ENCODE measurements at regions not wholly inside any gene's neighbourhood (a gene's known extent, or its start where the extent isn't known, plus 50 kb on each side); places are given as distances from the start of the nearest gene placed in this dataset.
A peak's percentile ranks its signal among the peaks of the same experiment; 100 is the strongest.

DNA sequence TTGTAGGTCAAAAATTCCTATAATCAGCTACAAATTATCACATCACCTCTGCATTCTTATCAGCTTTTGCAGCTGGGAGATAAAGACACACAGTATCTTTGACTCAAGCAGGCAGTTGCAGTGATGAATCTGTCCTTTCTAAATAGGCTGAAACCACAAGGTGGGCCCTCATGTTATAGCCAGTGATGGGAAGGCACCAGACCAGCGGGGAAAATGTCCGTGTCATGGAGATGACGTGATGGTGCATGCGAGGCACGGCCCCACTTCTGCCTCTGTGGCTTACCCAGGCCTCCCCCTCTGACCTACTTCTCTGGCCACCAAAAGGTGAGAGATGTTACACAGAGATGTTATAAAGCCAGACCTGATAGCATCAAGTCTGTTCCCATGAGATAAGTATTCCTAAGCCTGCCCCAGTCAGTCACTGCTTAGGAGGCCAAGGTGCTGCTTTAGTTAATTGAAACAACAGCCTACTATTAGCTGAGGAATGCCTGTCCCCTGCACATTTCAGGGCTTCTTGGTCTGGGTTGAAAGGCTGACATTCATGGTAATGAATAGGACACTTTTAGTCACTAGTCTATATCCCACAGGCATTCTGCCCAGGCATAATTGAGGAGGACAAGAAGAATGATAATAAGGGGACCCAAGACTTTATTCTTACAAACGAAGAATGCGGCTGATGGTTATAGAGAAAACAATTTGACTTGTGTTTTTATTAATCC lies 327.9 kb downstream of the LPIN1 start:
- Histone ChIP-seq H3K79me2 (ENCODE audit: control insufficient read depth, insufficient read depth, low read length) (no peaks in the 10 kb centered on the region), H3K9ac (ENCODE audit: low read length) (no peak overlapping the region), H2BK15ac (replicated peaks; ENCODE audit: low read depth) (no peak overlapping the region), H2BK5ac (ENCODE audit: low read length) (peak overlapping the region; percentile 69), H3K4ac (ENCODE audit: low read depth, low read length) (no peak overlapping the region), H3K4me1 (ENCODE audit: control insufficient read depth, low read depth, low read length) (peaks cover 12% of the 10 kb centered on the region), H3K27me3 (ENCODE audit: insufficient read depth, low read length, poor library complexity) (no peaks in the 10 kb centered on the region), H3K23ac (ENCODE audit: low read length) (no peak overlapping the region), H3K36me3 (ENCODE audit: control insufficient read depth, insufficient read depth, low read length) (no peaks in the 10 kb centered on the region), H3K4me2 (ENCODE audit: low read length) (no peak overlapping the region), H3K27ac (ENCODE audit: low read depth, low read length) (peak overlapping the region; percentile 4), H3K79me1 (ENCODE audit: low read length) (no peaks in the 10 kb centered on the region), H3K4me3 (ENCODE audit: low read length) (no peak overlapping the region), H4K8ac (ENCODE audit: low read depth, low read length) (no peak overlapping the region), H4K5ac (ENCODE audit: low read length) (no peak overlapping the region), H3K18ac (ENCODE audit: low read length) (no peak overlapping the region), H3K56ac (ENCODE audit: low read length) (peak overlapping the region; percentile 56), H2BK120ac (ENCODE audit: low read depth, low read length) (no peak overlapping the region), H2AK5ac (ENCODE audit: low read length) (no peak overlapping the region)
- peak; percentile 96 for DNase-seq
- no CpG with 5 or more reads among the region's 7 CpGs for WGBS (ENCODE audit: extremely low coverage, insufficient coverage, low lambda C conversion rate)

- no peak overlapping the region for H4K8ac ChIP-seq (ENCODE audit: low read depth, low read length)
- H3K4me3 ChIP-seq (ENCODE audit: low read length): no peak overlapping the region
- H3K18ac ChIP-seq (ENCODE audit: low read length): no peak overlapping the region
- no peak overlapping the region for H3K9ac ChIP-seq (ENCODE audit: low read length)
- H2AK5ac ChIP-seq (ENCODE audit: low read length): no peak overlapping the region
- no peak overlapping the region for H4K5ac ChIP-seq (ENCODE audit: low read length)
- H2BK5ac ChIP-seq (ENCODE audit: low read length): peak overlapping the region; percentile 69
- no peak overlapping the region for H3K4ac ChIP-seq (ENCODE audit: low read depth, low read length)
- no peaks in the 10 kb centered on the region for H3K79me1 ChIP-seq (ENCODE audit: low read length)
- H2BK120ac ChIP-seq (ENCODE audit: low read depth, low read length): no peak overlapping the region
- no peak for DNase-seq
- no peaks in the 10 kb centered on the region for H3K79me2 ChIP-seq (ENCODE audit: control insufficient read depth, insufficient read depth, low read length)
- H3K4me1 ChIP-seq (ENCODE audit: control insufficient read depth, low read depth, low read length): peaks cover 12% of the 10 kb centered on the region
- no peak overlapping the region for H3K23ac ChIP-seq (ENCODE audit: low read length)
- no peaks in the 10 kb centered on the region for H3K36me3 ChIP-seq (ENCODE audit: control insufficient read depth, insufficient read depth, low read length)
- H3K56ac ChIP-seq (ENCODE audit: low read length): peak overlapping the region; percentile 45
- peak overlapping the region; percentile 4 for H3K27ac ChIP-seq (ENCODE audit: low read depth, low read length)
- H2BK15ac ChIP-seq (replicated peaks; ENCODE audit: low read depth): no peak overlapping the region
- WGBS (ENCODE audit: extremely low coverage, insufficient coverage, low lambda C conversion rate): no CpG with 5 or more reads among the region's 2 CpGs
- no peak overlapping the region for H3K4me2 ChIP-seq (ENCODE audit: low read length)
- H3K27me3 ChIP-seq (ENCODE audit: insufficient read depth, low read length, poor library complexity): no peaks in the 10 kb centered on the region
These were observed 328.4 kb downstream of the LPIN1 start for GRCh38 chr2:12074845-12075217.

- Histone ChIP-seq H4K5ac (ENCODE audit: low read length) (no peak overlapping the region), H3K79me2 (ENCODE audit: control insufficient read depth, insufficient read depth, low read length) (no peaks in the 10 kb centered on the region), H2BK5ac (ENCODE audit: low read length) (no peak overlapping the region), H2BK120ac (ENCODE audit: low read depth, low read length) (no peak overlapping the region), H3K79me1 (ENCODE audit: low read length) (no peaks in the 10 kb centered on the region), H3K27ac (ENCODE audit: low read depth, low read length) (no peak overlapping the region), H3K4ac (ENCODE audit: low read depth, low read length) (no peak overlapping the region), H3K23ac (ENCODE audit: low read length) (no peak overlapping the region), H4K8ac (ENCODE audit: low read depth, low read length) (no peak overlapping the region), H3K18ac (ENCODE audit: low read length) (no peak overlapping the region), H2AK5ac (ENCODE audit: low read length) (no peak overlapping the region), H3K4me1 (ENCODE audit: control insufficient read depth, low read depth, low read length) (peaks cover 13% of the 10 kb centered on the region), H3K36me3 (ENCODE audit: control insufficient read depth, insufficient read depth, low read length) (no peaks in the 10 kb centered on the region), H2BK15ac (replicated peaks; ENCODE audit: low read depth) (no peak overlapping the region), H3K56ac (ENCODE audit: low read length) (no peak overlapping the region), H3K4me3 (ENCODE audit: low read length) (no peak overlapping the region), H3K4me2 (ENCODE audit: low read length) (no peak overlapping the region), H3K9ac (ENCODE audit: low read length) (no peak overlapping the region), H3K27me3 (ENCODE audit: insufficient read depth, low read length, poor library complexity) (no peaks in the 10 kb centered on the region)
- no peak for DNase-seq
- WGBS (ENCODE audit: extremely low coverage, insufficient coverage, low lambda C conversion rate): 100% methylated on average over 1 of the region's 3 CpGs
These were observed 329.2 kb downstream of the LPIN1 start for GRCh38 chr2:12075603-12076002.

GRCh38 chr2:12076810-12077209 lies 330.4 kb downstream of the LPIN1 start:
- no peak overlapping the region for H3K9ac ChIP-seq (ENCODE audit: low read length)
- H3K4me1 ChIP-seq (ENCODE audit: control insufficient read depth, low read depth, low read length): peaks cover 13% of the 10 kb centered on the region
- no peaks in the 10 kb centered on the region for H3K79me2 ChIP-seq (ENCODE audit: control insufficient read depth, insufficient read depth, low read length)
- no CpG with 5 or more reads among the region's 5 CpGs for WGBS (ENCODE audit: extremely low coverage, insufficient coverage, low lambda C conversion rate)
- no peak overlapping the region for H4K8ac ChIP-seq (ENCODE audit: low read depth, low read length)
- H3K79me1 ChIP-seq (ENCODE audit: low read length): no peaks in the 10 kb centered on the region
- H3K18ac ChIP-seq (ENCODE audit: low read length): peak overlapping the region; percentile 32
- DNase-seq: no peak
- H3K36me3 ChIP-seq (ENCODE audit: control insufficient read depth, insufficient read depth, low read length): no peaks in the 10 kb centered on the region
- H4K5ac ChIP-seq (ENCODE audit: low read length): no peak overlapping the region
- no peak overlapping the region for H3K23ac ChIP-seq (ENCODE audit: low read length)
- no peak overlapping the region for H3K27ac ChIP-seq (ENCODE audit: low read depth, low read length)
- H2AK5ac ChIP-seq (ENCODE audit: low read length): no peak overlapping the region
- H3K4me3 ChIP-seq (ENCODE audit: low read length): no peak overlapping the region
- H2BK15ac ChIP-seq (replicated peaks; ENCODE audit: low read depth): no peak overlapping the region
- no peak overlapping the region for H3K4me2 ChIP-seq (ENCODE audit: low read length)
- H2BK5ac ChIP-seq (ENCODE audit: low read length): no peak overlapping the region
- peak overlapping the region; percentile 36 for H3K4ac ChIP-seq (ENCODE audit: low read depth, low read length)
- H3K56ac ChIP-seq (ENCODE audit: low read length): no peak overlapping the region
- H2BK120ac ChIP-seq (ENCODE audit: low read depth, low read length): no peak overlapping the region
- no peaks in the 10 kb centered on the region for H3K27me3 ChIP-seq (ENCODE audit: insufficient read depth, low read length, poor library complexity)

DNA sequence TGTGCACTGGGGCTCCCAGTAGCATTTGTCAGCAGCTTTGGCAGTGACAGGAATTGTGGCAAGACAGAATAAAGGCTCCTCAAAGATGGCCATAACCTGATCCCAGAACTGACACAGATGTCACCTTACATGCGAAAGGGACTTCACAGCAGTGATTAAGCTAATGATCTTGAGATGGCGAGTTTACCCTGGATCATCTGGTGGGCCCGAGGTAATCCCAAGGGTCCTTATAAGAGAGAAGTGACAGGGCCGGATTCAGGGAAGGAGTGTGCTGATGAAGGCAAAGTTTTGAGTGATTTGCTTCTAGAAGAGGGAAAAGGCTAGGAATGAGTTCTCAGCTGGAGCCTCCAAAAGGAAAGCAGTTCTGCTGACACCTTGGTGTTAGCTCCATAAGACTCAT lies 333.9 kb downstream of the LPIN1 start:
- H4K8ac ChIP-seq (ENCODE audit: low read depth, low read length): no peak overlapping the region
- H4K5ac ChIP-seq (ENCODE audit: low read length): no peak overlapping the region
- no peaks in the 10 kb centered on the region for H3K36me3 ChIP-seq (ENCODE audit: control insufficient read depth, insufficient read depth, low read length)
- H2BK15ac ChIP-seq (replicated peaks; ENCODE audit: low read depth): no peak overlapping the region
- H3K4me1 ChIP-seq (ENCODE audit: control insufficient read depth, low read depth, low read length): peaks cover 8% of the 10 kb centered on the region
- H3K27ac ChIP-seq (ENCODE audit: low read depth, low read length): no peak overlapping the region
- no peak overlapping the region for H2BK120ac ChIP-seq (ENCODE audit: low read depth, low read length)
- no peak overlapping the region for H2AK5ac ChIP-seq (ENCODE audit: low read length)
- no peaks in the 10 kb centered on the region for H3K27me3 ChIP-seq (ENCODE audit: insufficient read depth, low read length, poor library complexity)
- H3K79me1 ChIP-seq (ENCODE audit: low read length): no peaks in the 10 kb centered on the region
- DNase-seq: no peak
- H3K79me2 ChIP-seq (ENCODE audit: control insufficient read depth, insufficient read depth, low read length): no peaks in the 10 kb centered on the region
- no CpG with 5 or more reads among the region's 4 CpGs for WGBS (ENCODE audit: extremely low coverage, insufficient coverage, low lambda C conversion rate)
- H3K4ac ChIP-seq (ENCODE audit: low read depth, low read length): peak overlapping the region; percentile 2
- H3K4me2 ChIP-seq (ENCODE audit: low read length): no peak overlapping the region
- no peak overlapping the region for H3K18ac ChIP-seq (ENCODE audit: low read length)
- no peak overlapping the region for H3K23ac ChIP-seq (ENCODE audit: low read length)
- no peak overlapping the region for H2BK5ac ChIP-seq (ENCODE audit: low read length)
- H3K9ac ChIP-seq (ENCODE audit: low read length): no peak overlapping the region
- H3K56ac ChIP-seq (ENCODE audit: low read length): no peak overlapping the region
- H3K4me3 ChIP-seq (ENCODE audit: low read length): no peak overlapping the region

All from mesendoderm (in vitro differentiated cells).